GM23338 (cell line): ENCODE measurements at regions not wholly inside any gene's neighbourhood (a gene's known extent, or its start where the extent isn't known, plus 50 kb on each side); places are given as distances from the start of the nearest gene placed in this dataset.
"Not testable (repeated sequence)": the region's sequence is repeated elsewhere in the genome, so short reads cannot be mapped to it uniquely, and the experiment has no call there.

Experiments used
- EZH2 ChIP-seq: fragments of 200-600 bp; sonication (generic); IDR thresholded peaks from one replicate; pipeline ENCODE4 v1.8.0; 2017; ENCODE audit warnings: antibody characterized with exemption, mild to moderate bottlenecking, low read depth; ENCODE audit not compliant: unreplicated experiment
- POLR2AphosphoS5 ChIP-seq: IDR thresholded peaks from 2 replicates; pipeline ENCODE4 v1.6.1; 2016; ENCODE audit warnings: antibody characterized with exemption, low read depth
- TF ChIP-seq, protein P1 (sequence below), 2 experiments: fragments of 200-600 bp in 1 of 2; sonication (generic) in 1 of 2; conservative IDR thresholded peaks; 2 replicates each; pipeline versions ENCODE4 v1.5.1 to v1.6.1; 2016 to 2017; ENCODE audit warnings: antibody characterized with exemption in 2 of 2, low read depth in 2 of 2, mild to moderate bottlenecking in 2 of 2, moderate library complexity in 1 of 2

DNA sequence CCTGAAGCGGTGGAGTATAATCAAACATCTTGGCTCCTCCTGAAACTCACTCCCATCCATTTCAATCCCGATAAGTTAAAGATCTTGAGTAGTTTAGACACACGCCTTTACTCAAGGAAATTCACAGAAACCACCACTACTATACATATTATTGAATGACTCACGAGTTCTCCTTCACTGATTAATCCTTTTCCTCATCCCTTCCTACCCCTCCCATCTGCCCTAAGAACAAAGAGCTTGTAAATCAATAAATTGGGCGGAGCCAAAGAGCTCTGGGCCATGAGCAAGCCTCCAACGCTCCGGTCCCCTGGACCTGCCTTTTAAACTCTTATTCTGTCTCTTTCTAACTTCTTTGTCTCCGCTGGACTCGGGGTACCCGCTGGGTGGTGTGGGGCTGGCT lies 695.4 kb upstream of the SLIT2 start:
- not testable (repeated sequence) for TF ChIP-seq POLR2AphosphoS5, EZH2
- TF ChIP-seq, protein P1, sequence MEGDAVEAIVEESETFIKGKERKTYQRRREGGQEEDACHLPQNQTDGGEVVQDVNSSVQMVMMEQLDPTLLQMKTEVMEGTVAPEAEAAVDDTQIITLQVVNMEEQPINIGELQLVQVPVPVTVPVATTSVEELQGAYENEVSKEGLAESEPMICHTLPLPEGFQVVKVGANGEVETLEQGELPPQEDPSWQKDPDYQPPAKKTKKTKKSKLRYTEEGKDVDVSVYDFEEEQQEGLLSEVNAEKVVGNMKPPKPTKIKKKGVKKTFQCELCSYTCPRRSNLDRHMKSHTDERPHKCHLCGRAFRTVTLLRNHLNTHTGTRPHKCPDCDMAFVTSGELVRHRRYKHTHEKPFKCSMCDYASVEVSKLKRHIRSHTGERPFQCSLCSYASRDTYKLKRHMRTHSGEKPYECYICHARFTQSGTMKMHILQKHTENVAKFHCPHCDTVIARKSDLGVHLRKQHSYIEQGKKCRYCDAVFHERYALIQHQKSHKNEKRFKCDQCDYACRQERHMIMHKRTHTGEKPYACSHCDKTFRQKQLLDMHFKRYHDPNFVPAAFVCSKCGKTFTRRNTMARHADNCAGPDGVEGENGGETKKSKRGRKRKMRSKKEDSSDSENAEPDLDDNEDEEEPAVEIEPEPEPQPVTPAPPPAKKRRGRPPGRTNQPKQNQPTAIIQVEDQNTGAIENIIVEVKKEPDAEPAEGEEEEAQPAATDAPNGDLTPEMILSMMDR (conservative IDR thresholded peaks at IDR 0.05; ENCODE audit: low read depth in 2 of 2), result not testable (repeated sequence)
